ENCODE measurements at regions not wholly inside any gene's neighbourhood (a gene's known extent, or its start where the extent isn't known, plus 50 kb on each side); places are given as distances from the start of the nearest gene placed in this dataset.

DNA sequence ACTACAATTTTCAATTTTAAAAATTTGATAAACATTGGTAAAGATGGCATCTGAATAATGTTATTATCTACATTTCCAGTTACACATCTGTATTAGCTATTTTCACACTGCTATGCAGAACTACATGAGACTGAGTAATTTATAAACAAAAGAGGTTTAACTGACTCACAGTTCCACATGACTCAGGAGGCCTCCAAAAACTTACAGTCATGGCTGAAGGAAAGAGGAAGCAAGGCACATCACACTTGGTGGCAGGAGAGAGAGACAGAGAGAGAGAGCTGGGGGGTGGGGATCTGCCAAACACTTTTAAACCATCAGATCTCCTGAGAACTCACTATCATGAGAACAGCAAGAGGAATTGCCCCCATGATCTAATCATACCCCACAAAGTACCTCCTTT is 850.0 kb downstream of the LTN1 start:
- Histone ChIP-seq H3K23ac (ENCODE audit: low read length) (no peak overlapping the region), H4K91ac (ENCODE audit: low read depth, low read length) (no peak overlapping the region), H3K14ac (ENCODE audit: low read length) (no peak overlapping the region), H3K18ac (ENCODE audit: low read length) (no peak overlapping the region), H3K4me3 (ENCODE audit: low read depth, low read length) (no peak overlapping the region), H2AK5ac (ENCODE audit: low read length) (no peak overlapping the region), H2BK120ac (ENCODE audit: insufficient read depth, low read length, poor library complexity) (no peak overlapping the region), H3K79me1 (ENCODE audit: low read length) (no peaks in the 10 kb centered on the region), H3K9ac (ENCODE audit: low read length) (no peak overlapping the region), H3K79me2 (ENCODE audit: control insufficient read depth, insufficient read depth, low read length, poor library complexity) (no peaks in the 10 kb centered on the region), H3K9me3 (ENCODE audit: insufficient read depth, low read depth, low read length) (no peaks in the 10 kb centered on the region), H3K4ac (ENCODE audit: low read depth, low read length) (no peak overlapping the region), H4K8ac (ENCODE audit: low read depth, low read length) (no peak overlapping the region), H3K4me2 (ENCODE audit: low read length) (no peak overlapping the region), H4K12ac (ENCODE audit: low read depth, low read length) (no peak overlapping the region), H3K36me3 (ENCODE audit: control insufficient read depth in 1 of 2, insufficient read depth in 2 of 2, low read length in 2 of 2) (no peaks in the 10 kb centered on the region), H3K4me1 (ENCODE audit: control insufficient read depth in 1 of 2, insufficient read depth in 2 of 2, low read length in 2 of 2) (no peaks in the 10 kb centered on the region), H2BK5ac (ENCODE audit: low read depth, low read length, poor library complexity) (no peak overlapping the region), H2AFZ (ENCODE audit: insufficient read depth, low read length, poor library complexity) (no peak overlapping the region), H3K27ac (ENCODE audit: low read depth, low read length) (no peak overlapping the region), H2BK12ac (ENCODE audit: low read length) (no peak overlapping the region), H3K27me3 (ENCODE audit: insufficient read depth, low read length) (no peaks in the 10 kb centered on the region)
- DNase-seq: no peak

GRCh38 chr21:28138272-28138671 is 854.4 kb downstream of the LTN1 start:
- no CpG with 5 or more reads among the region's 2 CpGs for WGBS (ENCODE audit: extremely low coverage, insufficient coverage, insufficient read length)
- Histone ChIP-seq H3K23ac (ENCODE audit: low read length) (no peak overlapping the region), H2AFZ (ENCODE audit: insufficient read depth, low read length, poor library complexity) (no peak overlapping the region), H4K91ac (ENCODE audit: low read depth, low read length) (no peak overlapping the region), H3K4ac (ENCODE audit: low read depth, low read length) (no peak overlapping the region), H3K18ac (ENCODE audit: low read length) (no peak overlapping the region), H2AK5ac (ENCODE audit: low read length) (no peak overlapping the region), H2BK12ac (ENCODE audit: low read length) (no peak overlapping the region), H3K27me3 (ENCODE audit: insufficient read depth, low read length) (no peaks in the 10 kb centered on the region), H3K79me2 (ENCODE audit: control insufficient read depth, insufficient read depth, low read length, poor library complexity) (no peaks in the 10 kb centered on the region), H3K14ac (ENCODE audit: low read length) (no peak overlapping the region), H2BK120ac (ENCODE audit: insufficient read depth, low read length, poor library complexity) (no peak overlapping the region), H2BK5ac (ENCODE audit: low read depth, low read length, poor library complexity) (no peak overlapping the region), H3K36me3 (ENCODE audit: control insufficient read depth in 1 of 2, insufficient read depth in 2 of 2, low read length in 2 of 2) (no peaks in the 10 kb centered on the region), H4K8ac (ENCODE audit: low read depth, low read length) (no peak overlapping the region), H3K4me3 (ENCODE audit: low read depth, low read length) (no peak overlapping the region), H3K9ac (ENCODE audit: low read length) (no peak overlapping the region), H3K27ac (ENCODE audit: low read depth, low read length) (no peak overlapping the region), H3K4me1 (ENCODE audit: control insufficient read depth in 1 of 2, insufficient read depth in 2 of 2, low read length in 2 of 2) (no peaks in the 10 kb centered on the region), H3K4me2 (ENCODE audit: low read length) (no peak overlapping the region), H4K12ac (ENCODE audit: low read depth, low read length) (no peak overlapping the region), H3K9me3 (ENCODE audit: insufficient read depth, low read depth, low read length) (no peaks in the 10 kb centered on the region), H3K79me1 (ENCODE audit: low read length) (no peaks in the 10 kb centered on the region)
- no peak for DNase-seq

GRCh38 chr21:28136656-28137255 is 855.9 kb downstream of the LTN1 start:
- H3K23ac ChIP-seq (ENCODE audit: low read length): no peak overlapping the region
- H3K4me1 ChIP-seq (ENCODE audit: control insufficient read depth in 1 of 2, insufficient read depth in 2 of 2, low read length in 2 of 2): no peaks in the 10 kb centered on the region
- no peaks in the 10 kb centered on the region for H3K79me2 ChIP-seq (ENCODE audit: control insufficient read depth, insufficient read depth, low read length, poor library complexity)
- H2BK5ac ChIP-seq (ENCODE audit: low read depth, low read length, poor library complexity): no peak overlapping the region
- H2AFZ ChIP-seq (ENCODE audit: insufficient read depth, low read length, poor library complexity): no peak overlapping the region
- no CpG with 5 or more reads among the region's 3 CpGs for WGBS (ENCODE audit: extremely low coverage, insufficient coverage, insufficient read length)
- H2BK12ac ChIP-seq (ENCODE audit: low read length): no peak overlapping the region
- no peak overlapping the region for H3K4me3 ChIP-seq (ENCODE audit: low read depth, low read length)
- no peaks in the 10 kb centered on the region for H3K36me3 ChIP-seq (ENCODE audit: control insufficient read depth in 1 of 2, insufficient read depth in 2 of 2, low read length in 2 of 2)
- H4K12ac ChIP-seq (ENCODE audit: low read depth, low read length): no peak overlapping the region
- no peak overlapping the region for H3K4ac ChIP-seq (ENCODE audit: low read depth, low read length)
- H3K18ac ChIP-seq (ENCODE audit: low read length): no peak overlapping the region
- H3K4me2 ChIP-seq (ENCODE audit: low read length): no peak overlapping the region
- no peaks in the 10 kb centered on the region for H3K27me3 ChIP-seq (ENCODE audit: insufficient read depth, low read length)
- H3K9ac ChIP-seq (ENCODE audit: low read length): no peak overlapping the region
- H2BK120ac ChIP-seq (ENCODE audit: insufficient read depth, low read length, poor library complexity): no peak overlapping the region
- no peak overlapping the region for H2AK5ac ChIP-seq (ENCODE audit: low read length)
- no peak overlapping the region for H3K27ac ChIP-seq (ENCODE audit: low read depth, low read length)
- no peak overlapping the region for H4K91ac ChIP-seq (ENCODE audit: low read depth, low read length)
- H3K14ac ChIP-seq (ENCODE audit: low read length): no peak overlapping the region
- no peaks in the 10 kb centered on the region for H3K9me3 ChIP-seq (ENCODE audit: insufficient read depth, low read depth, low read length)
- H4K8ac ChIP-seq (ENCODE audit: low read depth, low read length): no peak overlapping the region
- no peak for DNase-seq
- no peaks in the 10 kb centered on the region for H3K79me1 ChIP-seq (ENCODE audit: low read length)

DNA sequence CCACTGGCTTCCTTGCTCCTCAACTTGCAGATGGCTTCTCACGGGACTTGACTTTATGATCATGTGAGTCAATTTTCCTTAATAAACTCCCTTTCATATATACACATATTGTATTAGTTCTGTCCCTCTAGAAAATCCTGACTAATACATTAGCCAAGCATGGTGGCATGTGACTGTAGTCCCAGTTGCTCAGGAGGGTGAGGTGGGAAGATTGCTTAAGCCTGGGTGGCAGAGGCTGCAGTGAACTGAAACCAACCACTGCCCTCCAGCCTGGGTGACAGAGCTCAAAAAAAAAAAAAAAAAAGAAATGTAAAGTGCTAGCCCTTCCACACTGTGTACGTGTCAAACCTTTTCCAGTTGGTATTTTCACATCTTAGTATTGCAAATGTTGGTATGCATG is 857.0 kb downstream of the LTN1 start:
- Histone ChIP-seq H2AK5ac (ENCODE audit: low read length) (no peak overlapping the region), H3K9ac (ENCODE audit: low read length) (no peak overlapping the region), H3K4me1 (ENCODE audit: control insufficient read depth in 1 of 2, insufficient read depth in 2 of 2, low read length in 2 of 2) (no peaks in the 10 kb centered on the region), H3K4ac (ENCODE audit: low read depth, low read length) (no peak overlapping the region), H3K4me2 (ENCODE audit: low read length) (no peak overlapping the region), H3K4me3 (ENCODE audit: low read depth, low read length) (no peak overlapping the region), H3K14ac (ENCODE audit: low read length) (no peak overlapping the region), H3K27ac (ENCODE audit: low read depth, low read length) (no peak overlapping the region), H4K91ac (ENCODE audit: low read depth, low read length) (no peak overlapping the region), H2BK120ac (ENCODE audit: insufficient read depth, low read length, poor library complexity) (no peak overlapping the region), H3K79me2 (ENCODE audit: control insufficient read depth, insufficient read depth, low read length, poor library complexity) (no peaks in the 10 kb centered on the region), H2BK5ac (ENCODE audit: low read depth, low read length, poor library complexity) (no peak overlapping the region), H2AFZ (ENCODE audit: insufficient read depth, low read length, poor library complexity) (no peak overlapping the region), H3K27me3 (ENCODE audit: insufficient read depth, low read length) (no peaks in the 10 kb centered on the region), H4K12ac (ENCODE audit: low read depth, low read length) (no peak overlapping the region), H3K36me3 (ENCODE audit: control insufficient read depth in 1 of 2, insufficient read depth in 2 of 2, low read length in 2 of 2) (no peaks in the 10 kb centered on the region), H2BK12ac (ENCODE audit: low read length) (no peak overlapping the region), H3K79me1 (ENCODE audit: low read length) (no peaks in the 10 kb centered on the region), H4K8ac (ENCODE audit: low read depth, low read length) (no peak overlapping the region), H3K18ac (ENCODE audit: low read length) (no peak overlapping the region), H3K9me3 (ENCODE audit: insufficient read depth, low read depth, low read length) (peaks cover 5% of the 10 kb centered on the region), H3K23ac (ENCODE audit: low read length) (no peak overlapping the region)
- no CpG with 5 or more reads among the region's 2 CpGs for WGBS (ENCODE audit: extremely low coverage, insufficient coverage, insufficient read length)
- no peak for DNase-seq
